GM21717 (cell line): ENCODE measurements at regions not wholly inside any gene's neighbourhood (a gene's known extent, or its start where the extent isn't known, plus 50 kb on each side); places are given as distances from the start of the nearest gene placed in this dataset.
"Not testable (repeated sequence)": the region's sequence is repeated elsewhere in the genome, so short reads cannot be mapped to it uniquely, and the experiment has no call there.

Experiments used
- ATAC-seq: cut with Tn5 transposase; IDR thresholded peaks from one replicate; pipeline ENCODE4 v1.9.1; 2021; ENCODE audit warnings: mild to moderate bottlenecking, moderate library complexity; ENCODE audit not compliant: unreplicated experiment

DNA sequence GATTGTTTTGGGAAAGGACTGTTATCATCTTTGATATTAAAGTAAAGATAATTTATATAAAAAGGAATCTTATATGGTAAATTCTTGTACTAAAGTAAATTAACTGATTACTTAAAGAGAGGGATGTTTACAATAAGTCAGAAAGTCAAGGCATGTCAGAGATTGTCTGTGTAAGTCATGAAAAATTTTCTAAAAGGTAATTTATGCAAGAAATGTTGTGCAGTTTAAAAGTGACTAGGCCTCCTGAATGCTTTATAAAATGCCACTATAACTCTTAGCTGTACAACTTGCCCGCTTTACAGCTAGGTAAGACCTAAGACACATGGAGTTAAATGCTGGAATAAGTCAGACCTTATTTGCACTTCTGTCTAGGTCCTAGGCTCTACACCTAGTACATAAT lies 692.9 kb downstream of the GBE1 start:
- ATAC-seq: no peak

DNA sequence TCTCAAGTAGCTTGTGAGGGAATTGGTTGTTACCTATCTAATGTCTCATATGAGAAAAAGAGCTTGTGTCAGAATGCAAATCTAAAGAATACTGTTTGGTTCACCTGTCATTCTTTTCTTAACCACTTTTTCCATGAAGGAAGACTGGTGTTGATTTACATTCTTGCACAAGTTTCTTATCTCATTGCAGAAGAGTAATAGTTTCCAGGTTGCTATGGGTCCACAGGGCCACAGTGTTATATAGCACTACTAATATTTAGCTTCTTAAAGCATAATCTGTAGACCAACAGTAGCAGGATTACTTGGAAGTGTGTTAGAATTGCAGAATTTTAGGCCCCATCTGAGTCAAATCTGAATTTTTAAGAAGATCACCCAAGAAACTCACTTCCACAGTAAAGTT lies 697.5 kb downstream of the GBE1 start:
- no peak for ATAC-seq

DNA sequence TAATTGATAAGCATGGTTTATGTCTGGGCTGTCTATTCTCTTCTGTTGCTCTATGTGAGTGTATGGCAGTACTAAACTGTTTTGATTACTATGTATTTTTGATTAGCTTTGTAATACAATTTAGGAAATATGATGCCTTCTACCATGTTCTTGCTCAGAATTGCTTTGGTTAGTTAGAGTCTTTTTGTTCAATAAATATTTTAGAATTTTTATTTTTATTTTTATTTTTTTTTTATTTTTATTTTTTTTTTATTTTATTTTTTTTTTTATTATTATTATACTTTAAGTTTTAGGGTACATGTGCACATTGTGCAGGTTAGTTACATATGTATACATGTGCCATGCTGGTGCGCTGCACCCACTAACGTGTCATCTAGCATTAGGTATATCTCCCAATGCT lies 710.3 kb downstream of the GBE1 start:
- not testable (repeated sequence) for ATAC-seq

DNA sequence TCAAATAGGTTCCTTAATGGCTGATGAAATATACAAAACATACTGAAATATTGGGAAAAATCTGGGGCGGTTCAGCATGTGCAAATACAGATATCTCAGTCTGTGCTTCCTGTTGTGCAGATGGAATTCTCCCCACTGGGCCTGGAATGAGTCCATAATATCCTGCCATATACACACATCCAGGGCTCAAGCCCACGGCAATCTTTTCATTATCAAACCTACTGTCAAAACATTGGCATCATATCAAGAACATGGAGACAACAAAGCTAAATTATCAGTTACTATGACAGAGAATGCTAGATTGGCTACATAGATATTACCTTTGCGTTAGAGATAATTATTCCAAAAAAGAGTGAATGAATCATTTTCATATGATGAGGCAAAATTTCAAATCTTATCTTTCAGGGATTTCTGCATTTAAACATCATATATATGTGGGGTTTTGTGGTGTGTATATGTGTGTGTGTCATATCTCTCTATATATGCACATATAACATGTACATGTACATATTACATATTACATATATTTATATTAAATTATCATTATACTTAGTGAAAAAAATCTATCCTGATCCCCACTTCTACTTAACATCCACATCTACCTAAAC lies 713.3 kb downstream of the GBE1 start:
- ATAC-seq: no peak

DNA sequence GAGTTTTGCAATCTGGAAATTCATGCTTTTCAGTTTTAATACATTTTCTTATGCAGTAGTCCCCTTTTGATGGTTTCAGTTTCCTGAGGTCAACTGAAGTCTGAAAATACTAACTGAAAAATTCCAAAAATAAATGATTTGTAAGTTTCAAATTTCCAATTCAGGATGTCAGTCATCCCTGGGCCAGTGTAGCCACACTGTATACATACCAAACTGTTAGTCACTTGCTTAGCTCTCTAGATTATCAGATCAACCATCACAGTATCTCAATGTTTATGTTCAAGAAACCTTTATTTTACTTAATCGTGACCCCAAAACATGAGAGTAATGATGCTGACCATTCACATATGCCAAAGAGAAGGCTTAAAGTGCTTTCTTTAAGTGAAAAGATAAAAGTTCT lies 715.5 kb downstream of the GBE1 start:
- no peak for ATAC-seq

DNA sequence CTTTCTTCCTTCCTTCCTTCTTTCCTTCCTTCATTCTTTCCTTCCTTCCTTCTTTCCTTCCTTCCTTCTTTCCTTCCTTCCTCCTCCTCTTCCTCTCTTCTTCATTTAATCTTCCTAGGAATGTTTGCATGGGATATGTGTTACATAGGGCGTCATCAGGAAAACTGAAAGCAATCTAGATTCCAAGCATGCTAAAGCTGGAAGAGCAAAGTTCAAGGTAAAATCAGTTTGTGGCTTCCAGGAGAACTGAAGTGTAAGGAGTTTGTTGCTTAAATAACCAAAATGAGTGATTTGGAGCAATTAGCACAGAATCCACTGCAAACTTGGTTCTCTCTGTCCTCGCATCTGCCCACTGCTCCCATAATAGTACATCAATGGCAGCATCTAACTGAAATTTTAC lies 716.2 kb downstream of the GBE1 start:
- no peak for ATAC-seq

DNA sequence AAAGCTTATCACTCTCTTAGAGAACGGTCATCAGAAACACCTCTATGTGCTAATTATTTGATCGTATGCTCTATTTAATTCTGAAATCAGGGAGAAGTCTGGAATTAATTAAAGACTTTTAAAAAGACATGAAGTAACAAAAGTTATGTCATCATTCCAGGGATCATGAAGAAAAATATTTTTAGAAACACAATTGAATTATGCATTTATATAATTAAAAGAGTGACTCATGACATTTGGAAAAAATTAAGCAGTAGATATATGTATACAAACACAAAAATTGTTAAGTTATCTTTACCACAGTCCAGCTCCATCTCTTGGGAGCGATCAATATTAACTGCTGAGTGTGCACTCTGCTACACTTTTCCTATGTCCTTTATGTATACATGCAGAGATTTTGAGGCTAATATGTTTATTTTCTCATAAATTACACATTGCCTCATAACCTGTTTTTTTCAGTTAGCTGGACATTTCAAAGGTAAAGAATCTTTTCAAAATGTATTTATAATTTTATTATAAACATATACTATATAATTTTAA lies 717.7 kb downstream of the GBE1 start:
- ATAC-seq: no peak

DNA sequence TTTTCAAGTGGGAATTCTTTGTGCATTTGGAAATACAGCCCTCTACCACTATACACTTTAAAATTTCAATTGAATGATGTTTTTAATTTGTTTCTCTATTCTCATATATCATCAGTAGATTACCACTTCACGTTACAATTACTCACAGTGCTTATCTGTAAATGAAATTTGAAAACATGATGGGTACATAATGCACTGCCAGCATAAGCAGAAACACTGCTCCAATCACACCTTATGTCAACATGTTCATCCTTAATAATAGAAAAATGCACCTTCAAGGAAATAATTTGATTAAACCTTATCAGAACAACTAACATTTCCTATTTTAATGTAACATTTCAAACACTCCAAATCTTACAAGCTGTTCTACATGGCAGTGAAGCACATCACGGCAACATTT lies 718.4 kb downstream of the GBE1 start:
- ATAC-seq: no peak

DNA sequence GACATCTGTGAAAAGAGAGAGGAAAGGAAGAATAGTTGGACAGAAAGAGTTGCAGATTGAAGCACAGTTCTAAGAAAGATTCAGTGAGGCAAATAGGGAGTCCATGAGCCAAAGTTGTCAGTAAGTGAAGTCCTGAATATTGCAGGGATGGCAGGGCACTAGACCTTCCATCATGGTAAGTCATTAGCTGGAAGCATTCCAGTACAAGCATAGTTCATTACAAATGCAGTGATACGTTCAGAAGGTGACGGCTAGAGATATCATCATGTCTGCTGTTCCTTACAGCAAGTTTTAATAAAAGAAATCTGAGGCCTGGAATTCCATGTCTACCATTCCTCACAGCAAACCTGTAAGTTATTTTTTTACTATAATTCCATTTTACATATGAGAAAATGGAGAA lies 720.1 kb downstream of the GBE1 start:
- no peak for ATAC-seq

DNA sequence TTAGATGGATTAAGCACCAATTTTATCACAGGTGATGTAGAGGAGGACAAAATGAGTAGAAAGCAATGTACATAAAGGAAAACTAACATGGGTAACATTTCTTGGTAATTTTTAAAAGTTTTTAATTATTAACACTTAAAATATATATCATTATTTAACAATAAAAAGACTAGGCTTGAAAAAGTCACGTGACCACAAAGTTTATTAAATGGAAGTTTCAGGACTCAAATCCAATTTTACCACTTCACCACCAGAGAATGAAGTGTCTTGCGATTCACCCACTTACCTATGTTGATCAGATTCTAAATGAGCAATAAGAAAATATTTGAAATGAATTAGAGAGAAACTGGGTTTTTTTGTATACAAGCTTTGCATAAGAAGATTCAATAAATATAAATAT lies 721.3 kb downstream of the GBE1 start:
- no peak for ATAC-seq

DNA sequence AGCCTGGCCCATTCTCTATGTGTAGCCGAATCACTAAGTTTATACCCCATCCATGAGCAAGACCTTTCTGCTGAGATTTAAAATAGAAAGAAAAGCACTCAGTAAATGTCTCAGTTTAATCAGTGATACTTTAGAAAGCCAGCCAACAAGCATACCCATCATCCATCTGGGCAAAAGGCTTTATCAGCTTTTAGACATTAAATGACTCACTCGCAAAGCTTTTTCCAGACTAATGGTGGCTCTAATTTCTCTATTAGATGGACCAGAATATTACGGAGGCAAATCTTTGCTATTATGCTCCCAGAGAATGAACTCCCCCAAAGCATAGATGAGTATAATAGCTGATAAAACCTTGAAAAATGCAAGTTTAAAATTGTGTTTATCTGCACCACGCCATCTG lies 727.8 kb downstream of the GBE1 start:
- no peak for ATAC-seq

DNA sequence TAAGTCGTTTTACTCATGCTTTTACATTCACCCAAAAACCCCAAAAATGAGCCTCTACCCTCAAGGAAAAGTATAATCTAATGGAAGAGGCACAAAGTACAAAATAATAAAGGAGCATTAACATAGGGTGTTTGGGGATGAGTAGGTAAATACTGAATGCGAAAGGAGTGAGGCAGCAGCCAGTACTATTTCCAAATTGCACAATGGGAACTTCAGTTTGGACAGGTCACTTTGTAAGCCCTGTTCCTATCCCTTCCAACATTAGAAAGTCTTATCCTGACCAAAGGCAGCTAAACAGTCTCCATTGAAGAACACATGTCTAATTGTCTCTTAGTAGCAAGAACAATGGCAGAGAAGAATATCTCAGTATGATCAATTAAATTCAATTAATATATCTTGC lies 728.3 kb downstream of the GBE1 start:
- ATAC-seq: no peak

DNA sequence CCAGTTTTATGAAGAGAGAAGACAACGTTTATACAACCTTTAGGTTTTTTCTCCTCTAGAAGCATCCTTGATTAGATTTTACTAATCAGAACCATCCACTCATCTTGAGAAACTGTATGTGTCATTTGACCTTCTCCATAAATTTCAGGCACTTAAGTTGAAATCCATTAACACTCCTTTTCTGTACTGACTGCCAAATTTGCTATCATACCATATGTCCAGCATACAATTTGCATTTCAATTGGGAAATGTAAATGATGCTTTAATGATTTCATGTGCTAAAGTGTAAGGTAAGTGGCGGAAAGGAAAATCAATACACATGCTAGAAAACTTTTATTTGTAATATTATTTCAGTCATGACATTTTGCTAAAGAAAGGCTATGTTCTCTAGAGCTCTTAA lies 731.6 kb downstream of the GBE1 start:
- no peak for ATAC-seq

DNA sequence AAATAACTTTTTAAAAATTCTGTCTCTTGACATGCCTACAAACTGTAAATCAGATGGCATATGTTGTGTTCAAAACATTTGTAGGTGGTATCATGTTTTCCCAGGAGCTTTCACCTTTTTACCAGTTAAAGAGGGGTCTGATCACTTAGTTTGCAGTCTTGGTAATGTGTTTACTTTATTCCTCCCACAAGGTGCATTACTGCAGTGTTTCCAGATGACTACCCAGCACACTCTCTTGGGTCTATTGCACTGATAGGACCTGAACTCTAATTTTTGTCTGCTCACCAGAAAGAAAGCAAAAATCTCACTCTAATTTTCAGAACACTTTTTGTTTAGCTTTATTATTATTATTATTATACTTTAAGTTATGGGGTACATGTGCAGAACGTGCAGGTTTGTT lies 734.1 kb downstream of the GBE1 start:
- ATAC-seq: no peak

DNA sequence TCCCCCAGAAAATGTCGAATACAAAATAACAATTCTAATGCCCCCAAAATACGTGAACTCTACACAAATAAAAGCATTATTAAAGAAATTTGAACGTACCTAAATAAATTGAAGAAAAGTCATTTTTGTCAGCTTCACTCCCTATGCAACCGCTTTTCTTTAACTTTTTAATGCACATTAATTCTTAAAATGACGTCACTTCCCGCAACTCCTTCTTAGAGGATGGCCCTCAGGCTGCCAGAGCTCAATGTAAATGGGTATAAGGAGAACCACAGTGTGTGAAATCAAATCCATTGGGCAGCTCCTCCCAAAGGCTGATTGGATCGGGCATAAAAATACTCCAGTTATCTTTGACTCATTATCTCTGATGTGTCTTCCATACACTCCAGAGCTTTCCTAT lies 736.9 kb downstream of the GBE1 start:
- no peak for ATAC-seq

DNA sequence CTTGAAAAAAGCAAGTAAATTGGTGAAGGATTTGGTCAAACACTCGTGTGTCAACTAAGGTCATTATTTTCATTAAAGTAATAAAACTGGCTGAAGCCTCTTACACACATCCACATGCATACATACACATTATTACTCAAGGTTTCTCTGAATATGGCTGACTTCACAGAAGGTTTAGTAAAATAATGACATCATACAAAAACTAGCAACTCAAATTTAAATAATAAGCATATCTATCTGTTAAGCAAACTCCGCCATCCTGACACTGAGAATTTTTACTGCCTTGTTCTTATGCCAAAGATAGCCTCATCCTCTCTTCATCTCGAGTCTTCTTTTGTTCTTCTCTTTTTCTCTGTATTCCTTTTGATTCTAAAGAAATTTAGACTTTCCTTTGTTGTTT lies 739.1 kb downstream of the GBE1 start:
- no peak for ATAC-seq

DNA sequence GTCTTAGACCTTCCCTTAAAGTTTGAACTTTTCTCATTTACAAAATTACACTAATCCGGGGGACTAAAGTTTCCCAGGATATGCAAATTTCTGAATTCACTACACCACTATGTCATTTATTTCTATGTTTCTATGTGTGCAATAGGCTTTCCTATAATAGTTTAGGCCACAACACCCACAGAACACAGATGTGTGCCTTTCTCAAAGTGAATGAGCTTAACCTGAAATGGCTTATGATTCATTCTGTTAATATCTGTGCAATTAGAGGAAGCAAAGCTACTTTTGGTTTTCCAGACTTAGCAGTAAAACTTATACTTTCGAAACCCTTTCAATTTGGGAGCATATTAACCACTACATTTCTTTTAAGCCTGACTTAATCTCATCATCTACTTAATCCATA lies 748.1 kb downstream of the GBE1 start:
- no peak for ATAC-seq

DNA sequence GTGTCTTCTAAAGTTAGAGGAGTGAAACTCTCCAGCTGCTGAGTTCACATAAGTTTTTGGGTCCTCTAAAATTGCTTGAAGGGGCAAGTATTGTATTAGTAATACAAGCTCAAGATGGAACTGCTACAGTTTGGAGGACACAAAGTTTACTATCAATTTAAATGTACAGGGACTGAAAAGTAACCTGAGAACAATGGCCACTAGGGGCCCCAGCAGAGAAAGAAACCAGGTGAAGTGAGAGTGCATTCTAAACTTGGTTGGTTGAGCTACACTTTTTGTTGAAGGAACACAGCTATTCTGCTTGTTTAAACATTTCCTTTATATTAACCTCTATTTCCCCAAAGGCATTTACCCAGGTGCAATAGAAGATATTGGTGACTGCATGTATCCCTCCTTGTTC lies 755.5 kb downstream of the GBE1 start:
- no peak for ATAC-seq

DNA sequence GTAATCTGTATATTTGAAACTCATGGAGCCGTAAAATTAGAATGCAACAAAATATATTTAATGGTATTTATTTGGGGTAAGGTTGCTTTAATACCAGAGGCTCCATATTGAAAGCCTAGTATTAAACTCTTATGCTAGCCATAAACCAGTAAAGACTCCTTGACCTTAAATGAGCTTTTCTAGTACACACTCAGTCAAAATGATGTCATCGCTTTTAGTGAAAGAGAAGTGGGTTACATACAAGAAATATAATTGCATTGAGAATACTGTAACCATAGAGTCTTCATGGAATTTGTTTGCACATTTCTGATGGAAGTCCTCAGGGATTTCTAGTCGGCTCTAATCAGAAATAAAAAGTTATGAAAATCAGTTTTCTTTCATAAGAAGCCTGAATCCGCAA lies 757.6 kb downstream of the GBE1 start:
- no peak for ATAC-seq

DNA sequence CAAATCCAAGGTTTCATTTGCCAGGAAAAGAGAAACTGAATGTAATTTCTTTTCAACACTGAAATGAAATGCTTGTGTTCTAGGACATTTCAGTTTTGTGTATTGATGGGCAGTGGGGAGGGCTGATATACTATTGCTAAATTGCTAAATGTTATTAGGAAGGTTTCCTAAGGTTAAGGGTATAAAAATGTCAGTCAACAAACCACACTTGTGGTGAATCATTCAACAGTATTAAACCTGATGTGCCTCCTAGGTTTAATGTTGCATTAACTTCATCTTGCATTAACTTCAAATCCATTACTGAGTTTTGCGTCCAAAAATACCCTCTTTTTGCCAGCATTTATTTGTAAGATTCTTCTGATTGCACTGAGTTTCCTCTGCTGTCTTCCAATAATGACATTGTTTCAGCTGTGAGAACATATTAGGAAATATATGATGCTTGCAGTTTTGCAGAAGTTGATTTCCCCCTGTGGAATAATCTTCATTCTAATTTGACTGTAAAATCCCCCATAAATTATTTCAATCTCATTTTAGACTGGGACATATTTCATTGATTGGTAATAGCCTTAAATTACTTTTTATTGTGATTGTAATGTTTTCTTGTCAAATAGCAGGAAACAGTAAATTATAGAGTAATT lies 758.3 kb downstream of the GBE1 start:
- ATAC-seq: no peak

DNA sequence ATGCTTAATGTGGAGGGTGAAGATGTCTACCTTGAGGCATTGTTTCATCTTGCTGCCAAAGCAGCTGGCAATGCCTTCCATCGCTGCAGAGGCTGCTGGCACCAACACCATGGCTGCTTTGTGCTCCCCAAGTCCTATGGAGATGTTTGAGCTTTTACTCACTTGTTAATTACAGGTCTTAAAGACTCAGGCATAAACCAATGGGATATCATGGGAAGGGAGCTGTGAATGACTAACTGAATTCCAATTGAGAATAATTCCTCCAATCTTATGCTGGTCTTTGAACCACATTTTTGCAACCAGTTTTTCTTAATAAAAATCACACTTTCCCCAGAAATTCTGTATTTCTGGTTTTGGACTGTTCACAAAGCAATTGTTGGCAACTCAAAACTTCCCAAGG lies 762.0 kb downstream of the GBE1 start:
- ATAC-seq: no peak

DNA sequence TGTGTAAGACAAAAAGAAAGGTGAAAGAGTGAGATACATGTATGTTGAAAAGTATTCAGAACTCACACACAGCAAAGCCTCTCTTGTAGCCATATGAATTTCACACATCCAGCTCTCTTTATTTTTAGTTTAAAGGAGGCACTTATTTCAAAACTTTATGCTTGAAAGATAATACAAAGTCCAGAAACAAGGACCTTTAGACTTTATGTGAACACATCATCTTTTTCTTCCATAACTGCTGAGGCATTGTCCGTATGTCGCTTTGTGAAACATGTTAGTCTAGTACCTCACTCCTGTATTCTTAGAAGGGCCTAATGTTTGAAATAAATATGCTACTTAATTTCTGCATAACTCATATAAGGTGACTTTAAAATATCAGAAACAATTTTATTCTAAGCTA lies 763.4 kb downstream of the GBE1 start:
- ATAC-seq: no peak

DNA sequence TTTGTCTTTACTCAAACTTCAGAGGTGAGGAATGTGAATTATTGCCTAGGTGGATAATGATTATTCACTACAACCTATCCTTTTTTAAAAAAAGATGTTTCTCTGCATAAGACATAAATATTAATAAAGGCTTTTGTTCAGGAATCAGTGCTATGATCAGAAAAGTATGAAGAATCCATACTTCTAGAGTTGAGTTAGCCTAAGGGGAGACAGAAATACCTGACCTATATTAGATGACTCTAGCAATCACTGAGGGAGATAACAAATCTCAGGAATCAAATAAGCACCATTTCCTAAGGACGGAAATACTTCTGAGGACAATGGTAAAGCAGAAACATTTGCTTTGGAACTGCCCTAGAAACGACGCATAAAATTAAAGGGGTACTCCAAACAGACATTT lies 763.8 kb downstream of the GBE1 start:
- no peak for ATAC-seq
